HG03139 (cell line): ENCODE measurements at regions not wholly inside any gene's neighbourhood (a gene's known extent, or its start where the extent isn't known, plus 50 kb on each side); places are given as distances from the start of the nearest gene placed in this dataset.

Source experiments
- ATAC-seq: cut with Tn5 transposase; IDR thresholded peaks from one replicate; pipeline ENCODE4 v1.9.1; 2021; ENCODE audit not compliant: unreplicated experiment

DNA sequence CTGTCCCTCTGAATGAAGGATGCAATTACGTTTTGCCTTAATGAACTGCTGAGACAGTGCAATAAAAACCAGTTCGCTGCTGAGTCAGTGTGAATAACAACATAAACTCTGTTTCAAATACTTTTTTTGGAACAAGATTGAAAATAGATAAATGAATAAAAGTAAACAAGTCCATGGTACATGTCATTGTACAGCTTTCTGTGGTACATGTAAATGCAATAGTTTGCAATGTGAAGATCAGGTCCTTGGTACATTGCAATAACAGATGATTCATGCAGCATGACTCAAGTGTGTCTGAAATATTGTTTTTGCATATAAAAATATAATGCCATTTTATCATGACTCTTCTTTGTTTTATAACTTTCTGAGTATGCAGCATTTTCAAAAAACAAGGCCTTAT is 193.4 kb upstream of the PACRGL start:
- no peak for ATAC-seq

DNA sequence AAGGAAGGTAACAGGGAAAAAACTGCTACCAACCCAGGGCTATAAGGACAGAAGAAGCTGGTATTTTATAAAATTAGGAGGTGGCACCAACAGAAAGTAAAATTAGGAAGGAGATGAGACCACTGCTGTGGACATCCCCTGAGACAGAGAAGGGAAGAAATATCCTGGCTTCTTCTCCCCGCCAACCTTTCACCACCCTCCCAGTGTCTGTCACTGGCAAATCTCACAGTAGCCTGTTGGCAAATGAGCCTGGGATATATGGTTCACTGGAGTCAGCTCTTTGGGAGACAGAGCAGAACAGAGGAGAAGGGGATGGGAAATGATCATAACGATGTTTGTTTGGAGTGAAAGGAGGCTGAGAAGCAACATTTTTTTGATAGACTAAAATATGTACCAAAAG is 190.9 kb upstream of the PACRGL start:
- no peak for ATAC-seq

DNA sequence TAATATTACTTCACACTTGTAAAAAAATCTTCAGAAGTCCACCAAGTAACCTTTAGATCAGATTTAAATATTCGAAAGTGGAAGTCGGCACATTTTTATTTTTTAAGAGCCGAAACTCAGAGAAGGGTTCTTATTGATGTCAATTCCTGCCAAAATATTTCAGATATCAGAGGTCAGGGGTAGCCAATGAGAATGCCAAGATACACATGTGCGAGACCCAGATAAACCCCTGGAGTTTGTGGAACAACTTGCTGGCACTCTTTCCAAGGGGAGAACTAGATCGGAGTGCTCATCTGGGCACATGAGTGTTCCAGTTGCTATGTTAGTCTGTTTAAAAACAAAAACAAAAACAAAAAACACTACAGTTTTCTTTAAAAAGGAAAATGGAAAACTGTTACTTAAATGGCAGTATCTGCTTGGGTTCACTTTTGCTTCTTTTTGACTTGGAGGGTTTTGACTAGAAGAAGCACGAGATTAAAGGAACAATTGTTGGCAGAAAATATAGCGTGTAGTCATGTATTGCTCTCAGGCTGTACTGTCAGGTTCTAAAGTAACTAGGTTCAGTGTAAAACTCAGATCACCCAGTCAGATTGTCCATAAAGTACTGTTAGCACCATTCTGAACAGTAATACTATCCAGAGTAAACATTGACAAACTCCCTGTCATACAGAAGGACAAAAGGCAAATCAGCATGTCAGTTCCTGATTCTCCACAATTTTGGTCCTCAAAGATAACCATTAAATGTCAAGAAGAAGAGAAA is 188.0 kb upstream of the PACRGL start:
- ATAC-seq: no peak

DNA sequence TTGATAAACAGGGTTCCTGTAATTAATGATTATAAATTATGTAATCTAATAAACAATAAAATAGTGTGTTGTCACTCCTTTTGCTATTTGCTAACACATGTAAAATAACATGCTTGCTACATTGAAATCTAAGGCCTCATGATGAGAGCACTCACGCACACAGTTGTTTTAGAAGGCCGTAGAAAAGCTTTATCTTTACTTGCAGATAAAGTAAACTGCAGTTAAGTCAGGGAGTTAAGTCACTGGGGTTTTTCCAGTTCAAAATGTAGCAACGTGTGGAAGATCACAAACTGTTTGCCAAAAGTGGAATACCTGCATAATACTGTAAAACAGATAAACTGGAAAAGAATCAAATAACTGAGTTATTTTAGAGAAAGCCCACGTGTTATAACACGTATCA is 187.3 kb upstream of the PACRGL start:
- ATAC-seq: no peak

DNA sequence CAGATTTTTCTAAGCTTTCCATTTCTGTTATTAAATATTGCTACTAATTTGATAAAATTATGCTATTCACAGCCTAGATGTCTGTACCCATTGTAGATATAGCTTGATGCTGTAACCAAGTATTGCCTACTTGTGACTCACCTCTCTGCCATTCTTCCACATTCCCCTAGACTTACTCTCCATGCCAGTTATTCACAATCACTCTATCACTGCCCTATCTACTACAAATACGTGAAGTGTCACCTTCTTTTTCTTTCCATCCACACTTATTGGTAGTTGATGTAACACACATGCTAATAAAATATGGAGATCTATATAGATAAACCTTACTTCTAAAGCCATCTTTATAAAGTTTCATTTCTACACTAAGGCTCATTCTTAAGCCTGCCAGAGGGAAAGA is 179.4 kb upstream of the PACRGL start:
- no peak for ATAC-seq

DNA sequence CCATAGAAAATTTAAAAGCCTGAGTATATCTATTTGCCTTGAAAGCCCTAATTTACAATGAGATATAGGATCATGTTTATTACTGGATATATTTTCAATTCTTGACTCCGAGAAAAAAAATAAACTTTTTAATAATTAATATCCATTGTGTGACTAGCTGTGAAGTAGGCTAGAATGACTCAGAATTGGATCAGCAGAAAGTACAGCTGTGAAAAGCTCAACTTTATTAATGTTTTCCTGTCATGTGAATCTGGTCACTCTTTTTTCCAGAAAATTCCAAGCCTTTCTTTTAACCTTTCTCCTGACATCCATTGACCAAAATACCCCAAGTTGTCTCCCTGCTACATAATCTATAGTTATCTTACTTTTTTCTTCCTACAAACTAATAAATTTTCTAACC is 171.8 kb upstream of the PACRGL start:
- no peak for ATAC-seq

DNA sequence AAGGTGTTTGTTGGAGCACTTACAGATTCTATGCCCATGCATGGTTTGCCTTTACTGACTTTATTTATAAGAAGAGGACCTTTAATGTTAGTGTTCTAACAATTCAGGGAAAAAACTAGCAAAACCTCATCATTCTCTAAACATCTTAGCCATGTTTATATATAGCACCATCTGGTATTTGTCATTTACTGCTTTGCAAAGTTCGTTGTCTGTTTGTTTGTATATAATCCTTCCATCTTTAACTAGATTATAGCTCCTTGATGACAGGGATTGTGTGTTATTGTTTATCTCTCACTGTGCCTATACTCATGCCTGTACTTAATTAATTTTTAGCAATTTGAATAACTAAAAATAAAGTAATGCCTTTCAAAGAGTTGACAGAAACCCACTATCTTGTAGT is 170.6 kb upstream of the PACRGL start:
- ATAC-seq: no peak

DNA sequence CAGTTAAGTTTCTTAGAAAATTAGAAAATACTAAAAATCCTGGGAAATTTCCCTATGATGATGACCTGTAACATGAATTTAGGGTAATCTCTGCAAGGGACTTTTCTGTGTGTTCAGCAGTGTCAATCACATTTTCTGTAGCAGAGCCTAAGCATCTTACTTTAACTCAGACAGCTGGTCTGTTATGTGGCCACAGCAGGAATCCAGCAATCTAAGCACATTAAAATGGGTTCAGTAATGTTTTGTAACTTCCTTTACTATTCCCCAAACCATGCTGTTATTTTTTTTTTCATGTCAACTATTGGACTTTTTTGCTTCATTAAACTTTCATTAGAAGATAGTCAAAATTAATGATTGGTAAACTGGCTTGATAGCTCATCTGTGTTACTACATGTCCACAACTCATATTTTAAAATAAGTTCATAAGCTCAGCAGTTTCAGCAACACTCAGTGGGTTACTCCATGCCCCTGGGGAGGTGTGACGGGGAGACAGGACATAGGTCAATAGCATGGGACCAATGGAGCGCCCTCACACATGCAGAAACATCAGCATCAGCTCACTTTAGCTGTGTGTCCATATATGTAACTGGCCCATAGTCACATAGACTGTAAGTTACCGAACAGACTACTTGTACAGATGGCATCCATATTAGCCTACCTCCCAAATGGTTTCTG is 168.0 kb upstream of the PACRGL start:
- ATAC-seq: no peak

DNA sequence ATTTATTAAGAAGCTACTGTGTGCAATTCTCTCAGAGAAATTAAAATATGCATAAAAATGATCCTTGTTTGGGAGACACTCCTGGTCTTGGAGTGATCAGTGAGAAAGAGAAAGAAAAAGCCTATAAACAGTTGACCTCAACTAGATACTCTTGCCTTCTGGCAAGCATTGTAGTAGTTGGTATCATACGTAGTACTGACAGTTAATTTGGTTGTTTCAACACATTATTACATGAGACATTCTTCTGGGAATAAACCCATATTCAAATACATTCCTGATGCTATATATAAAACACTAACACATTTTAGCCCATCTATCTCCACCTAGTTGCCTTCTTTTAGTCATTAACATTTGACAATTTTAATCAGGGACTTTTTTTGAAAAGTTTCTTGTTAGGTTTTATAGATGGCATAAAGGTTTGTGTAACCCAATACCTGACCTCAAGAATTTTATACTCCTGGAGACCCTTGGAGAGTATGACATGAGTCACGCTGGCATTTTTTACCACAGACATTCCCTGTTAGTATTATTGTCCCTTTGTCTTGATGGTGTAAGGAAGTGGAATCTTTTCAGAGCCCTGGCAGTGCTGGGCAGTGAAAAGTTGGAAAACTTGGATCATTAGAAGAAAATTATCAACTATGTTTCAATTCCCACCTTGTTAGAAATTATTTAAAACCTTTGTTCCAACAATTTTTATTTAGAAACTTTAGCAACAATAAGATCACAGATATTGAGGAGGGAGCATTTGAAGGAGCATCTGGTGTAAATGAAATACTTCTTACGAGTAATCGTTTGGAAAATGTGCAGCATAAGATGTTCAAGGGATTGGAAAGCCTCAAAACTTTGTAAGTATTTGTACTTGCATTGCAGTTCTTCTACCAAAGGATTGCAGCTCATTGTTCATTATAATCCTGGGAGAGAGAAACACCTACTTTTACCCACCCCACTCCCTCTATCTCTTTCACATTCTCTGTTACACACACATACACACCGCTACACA is 167.1 kb upstream of the PACRGL start:
- ATAC-seq: no peak

DNA sequence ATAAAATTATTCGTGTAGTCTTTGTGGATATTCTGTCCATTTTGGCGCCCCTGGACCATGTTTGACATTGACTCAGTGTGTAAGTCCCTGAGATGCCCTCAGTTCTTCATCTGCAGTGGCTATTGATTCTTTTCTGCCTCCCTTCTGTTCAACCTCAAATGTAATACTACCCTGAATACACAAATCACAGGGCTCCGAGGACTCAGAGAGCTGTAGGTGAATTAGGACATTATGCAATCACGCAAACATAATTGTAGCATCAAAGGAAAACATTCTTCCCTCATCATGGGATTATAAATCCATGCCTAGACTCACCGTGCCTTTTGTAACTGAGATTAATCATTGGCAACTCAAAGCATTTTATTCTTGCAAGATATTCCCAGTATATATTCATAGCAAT is 161.4 kb upstream of the PACRGL start:
- ATAC-seq: no peak

DNA sequence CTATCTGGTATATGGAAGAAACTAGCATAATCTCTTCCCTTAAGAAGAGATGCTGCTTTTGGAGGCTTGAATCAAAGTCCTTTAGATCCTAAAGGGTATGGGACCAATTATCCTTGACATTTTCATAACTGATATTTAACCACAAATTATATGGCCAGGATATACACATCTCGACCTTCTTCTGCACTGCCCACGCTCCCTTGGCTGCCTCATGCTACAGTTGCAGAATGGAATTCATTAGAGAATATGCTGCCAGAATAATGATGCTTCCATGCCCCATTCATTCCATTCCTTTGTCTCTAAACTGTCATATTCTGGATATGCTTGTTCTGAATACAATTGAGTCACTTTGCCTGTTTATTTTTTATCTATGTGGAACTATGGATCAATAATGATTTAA is 157.1 kb upstream of the PACRGL start:
- ATAC-seq: no peak

DNA sequence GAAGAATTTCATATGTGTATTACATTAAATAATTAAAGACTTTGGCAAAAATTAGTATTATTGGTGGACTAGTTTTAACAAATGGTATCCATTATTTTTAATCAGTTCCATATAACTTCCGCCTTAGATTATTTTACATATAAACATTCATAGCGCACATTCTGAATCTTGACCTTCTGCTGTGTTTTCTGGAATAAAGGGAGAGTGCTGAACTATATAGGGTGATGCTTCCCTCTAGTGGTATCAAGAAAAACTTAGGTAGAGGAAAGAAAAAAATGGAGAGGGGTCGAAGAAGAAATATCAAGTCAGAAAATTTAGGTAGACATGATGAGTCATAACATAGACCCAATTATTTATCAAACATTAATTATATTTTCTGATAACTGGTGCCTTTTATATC is 155.6 kb upstream of the PACRGL start:
- ATAC-seq: no peak

DNA sequence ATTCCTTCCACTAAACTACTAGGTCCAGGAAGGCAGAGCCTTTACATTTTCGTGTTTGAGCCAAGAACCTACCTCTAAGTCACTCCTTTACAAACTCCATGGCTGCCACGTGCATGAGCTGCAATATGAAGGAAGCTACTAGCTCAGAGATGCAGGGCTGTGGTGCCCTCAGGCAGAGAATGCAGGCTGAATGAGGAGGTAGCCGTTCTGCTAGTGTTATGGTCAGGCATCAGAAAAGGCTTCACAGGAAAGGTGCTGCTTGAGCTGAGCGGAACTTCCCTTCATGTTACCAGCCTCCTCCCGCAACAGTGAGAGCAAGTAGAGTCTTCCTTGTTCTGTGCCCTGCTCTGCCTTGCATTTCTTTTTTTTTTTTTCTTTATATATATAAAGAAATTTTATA is 148.3 kb upstream of the PACRGL start:
- ATAC-seq: no peak

DNA sequence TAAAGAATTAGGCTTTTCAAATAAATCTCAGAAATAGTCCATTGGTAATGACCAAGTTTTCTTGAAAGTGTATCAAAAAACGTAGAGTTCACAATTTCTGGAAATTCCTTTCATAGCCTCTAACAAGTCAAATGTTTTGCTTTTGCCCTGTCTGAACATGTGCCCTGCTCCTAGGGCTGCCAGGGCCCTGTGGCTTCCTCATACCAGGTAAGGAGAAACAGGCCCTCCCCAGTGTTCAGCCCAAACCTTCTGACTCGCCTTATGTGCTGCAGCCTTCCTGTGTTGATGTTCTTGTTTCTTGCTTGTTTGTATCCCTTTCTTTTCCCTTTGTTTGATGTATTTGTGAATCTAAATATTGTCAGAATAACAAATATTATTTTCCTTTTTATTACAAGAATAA is 146.1 kb upstream of the PACRGL start:
- no peak for ATAC-seq

DNA sequence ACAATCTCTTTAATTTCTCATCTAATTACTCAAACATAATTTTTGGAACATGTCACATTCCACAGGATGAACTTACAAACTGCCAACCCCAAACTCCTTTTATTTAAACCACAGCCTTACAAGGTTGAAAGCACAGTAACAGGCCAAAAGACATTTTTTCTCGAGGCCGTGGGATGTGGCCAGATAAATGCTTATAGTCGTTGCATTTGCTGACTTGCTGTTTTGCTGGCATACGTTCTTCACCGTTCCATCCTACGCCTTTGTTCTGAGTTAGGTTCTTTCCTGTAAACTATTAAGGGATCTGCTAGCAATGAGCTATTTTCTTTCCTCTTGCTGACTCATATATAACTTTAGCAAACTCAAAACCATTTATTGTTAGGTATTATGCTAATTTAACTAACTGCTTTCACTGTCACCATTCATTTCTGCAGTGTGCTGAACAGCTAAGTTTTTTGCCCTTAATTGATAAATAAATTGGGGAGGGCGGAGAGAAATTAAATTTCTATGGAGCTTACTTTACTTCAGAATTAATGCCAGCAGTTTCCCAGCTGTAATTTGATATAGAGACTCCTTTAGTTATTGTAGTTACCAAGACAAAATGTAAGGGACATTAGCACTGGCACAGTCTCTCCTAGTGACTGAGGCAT is 135.1 kb upstream of the PACRGL start:
- ATAC-seq: no peak

DNA sequence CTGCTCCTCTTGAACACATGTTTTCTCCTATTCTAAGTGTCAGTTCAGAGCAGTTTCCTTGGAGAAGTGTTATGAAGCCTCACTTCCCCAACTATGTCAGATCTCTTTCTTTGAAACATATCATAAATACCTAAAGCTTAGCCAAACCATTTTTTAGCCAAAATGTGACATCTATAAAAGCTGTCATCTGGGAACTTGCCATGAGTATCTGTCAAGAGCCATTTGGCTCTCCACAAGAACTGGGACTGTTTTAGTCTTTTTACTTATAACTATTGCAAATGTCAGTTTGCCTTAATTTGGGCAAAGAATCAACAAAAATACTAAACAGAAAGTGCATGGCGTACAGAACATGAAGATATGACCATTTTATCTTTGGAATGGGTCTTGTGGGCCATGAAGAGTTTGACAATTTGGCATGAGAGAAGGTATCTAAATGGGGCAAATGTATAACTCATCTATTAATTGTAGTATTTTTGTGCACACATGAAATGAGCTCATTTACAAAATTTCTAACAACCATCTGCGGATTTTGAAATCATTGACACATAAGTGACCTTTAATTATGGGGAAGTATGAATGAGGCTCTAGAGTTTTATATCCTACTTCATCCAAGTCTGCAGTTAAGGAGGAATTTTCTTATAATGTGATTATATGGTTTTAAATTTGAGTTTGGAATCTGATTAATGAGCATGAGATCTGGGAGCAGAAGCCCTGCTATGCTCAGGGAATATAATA is 129.1 kb upstream of the PACRGL start:
- no peak for ATAC-seq

DNA sequence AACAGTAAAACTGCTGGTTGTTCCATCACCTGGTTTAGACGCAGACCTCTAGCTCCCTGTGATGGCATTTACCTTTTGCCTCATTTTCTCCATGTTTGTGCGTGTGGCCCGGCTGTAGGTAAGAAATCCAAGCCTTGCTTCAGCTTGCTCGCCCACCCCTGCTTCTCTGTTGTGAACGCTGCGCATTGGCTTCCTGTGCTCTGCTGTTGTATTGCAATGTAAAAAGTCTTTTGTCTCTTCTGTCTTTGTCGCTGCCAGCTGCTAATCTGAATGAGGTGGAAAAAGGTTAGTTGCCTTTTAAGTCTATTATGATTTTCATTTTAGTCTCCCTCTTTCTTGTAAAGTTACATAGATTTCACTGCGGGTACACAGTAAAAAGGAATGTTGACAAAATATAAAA is 127.3 kb upstream of the PACRGL start:
- no peak for ATAC-seq

DNA sequence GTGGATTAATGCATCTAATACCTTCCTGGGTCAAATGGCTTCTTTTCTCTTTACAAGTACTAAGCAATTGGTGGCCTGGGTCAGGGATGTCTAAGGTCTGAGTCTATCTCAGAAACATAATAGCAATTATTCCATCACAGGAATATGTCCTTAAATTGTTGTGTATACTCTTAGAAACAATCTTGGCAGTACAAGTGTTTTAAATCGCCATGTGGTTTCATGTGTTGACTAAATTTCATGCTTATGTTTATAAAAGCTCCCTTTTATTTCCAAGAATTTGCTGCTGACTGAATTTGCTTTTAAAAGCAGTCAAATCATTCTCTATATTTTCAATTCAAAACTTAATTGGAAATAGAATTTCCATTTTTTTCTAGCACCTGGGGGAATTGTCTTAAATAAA is 125.3 kb upstream of the PACRGL start:
- no peak for ATAC-seq

DNA sequence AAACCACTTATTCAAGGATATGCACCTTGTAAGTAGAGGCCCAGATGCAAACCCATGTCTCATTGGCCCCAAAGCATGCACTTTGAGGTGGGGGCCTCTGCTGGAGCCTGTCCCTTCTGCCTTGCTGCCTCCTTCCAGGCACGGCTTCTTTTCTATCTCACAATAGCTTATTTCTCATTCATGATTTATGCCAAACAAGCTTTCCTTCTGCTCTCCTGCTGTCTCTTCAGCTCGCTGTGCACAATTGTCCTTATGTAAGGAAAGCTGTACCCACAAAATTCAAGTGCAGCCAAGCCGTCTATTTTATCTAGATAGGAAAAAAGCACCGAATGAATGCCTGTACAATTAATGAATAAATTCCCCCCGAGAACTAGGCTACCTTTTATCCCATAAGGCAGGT is 124.8 kb upstream of the PACRGL start:
- ATAC-seq: no peak

DNA sequence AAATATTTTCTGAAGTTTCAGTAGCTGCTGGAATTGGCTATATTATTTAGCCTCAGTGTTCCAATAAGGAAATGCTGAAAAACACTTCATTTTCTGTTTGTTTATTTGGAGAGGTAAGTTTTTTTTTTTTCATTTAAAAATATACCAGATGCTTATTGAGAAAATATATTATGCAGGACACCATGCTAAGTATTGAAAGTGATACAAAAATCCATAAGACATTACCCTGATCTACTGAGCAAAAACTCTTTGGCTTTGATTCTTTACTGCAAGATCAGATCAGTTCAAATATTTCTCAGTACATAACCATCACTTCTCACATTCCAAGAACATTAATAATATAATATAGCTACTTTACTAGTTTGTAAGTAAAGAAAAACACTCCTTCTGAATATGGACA is 123.4 kb upstream of the PACRGL start:
- ATAC-seq: no peak

DNA sequence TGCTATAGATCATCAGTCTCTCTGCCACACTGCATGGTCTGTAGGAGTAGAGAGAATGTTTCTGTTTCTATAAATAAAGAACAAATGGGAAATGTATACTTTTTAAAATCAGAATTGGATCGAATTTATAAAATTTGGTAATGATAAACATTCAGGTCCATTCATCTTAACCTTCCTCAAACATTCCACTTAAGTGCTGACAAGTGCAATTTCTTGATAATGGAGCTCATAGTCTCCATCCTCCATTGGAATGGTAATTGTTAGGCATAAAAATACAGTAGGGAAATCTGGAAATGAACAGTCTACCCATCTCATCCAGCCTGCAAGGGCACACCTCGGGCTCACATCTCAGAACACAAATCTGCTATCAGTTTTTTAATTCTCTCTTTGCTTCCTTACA is 122.6 kb upstream of the PACRGL start:
- no peak for ATAC-seq
